ENCODE measurements at regions not wholly inside any gene's neighbourhood (a gene's known extent, or its start where the extent isn't known, plus 50 kb on each side); places are given as distances from the start of the nearest gene placed in this dataset.

GRCh38 chr4:79078339-79078738 lies 139.1 kb upstream of the PAQR3 start:
- no peak for DNase-seq

GRCh38 chr4:79074040-79074439 lies 134.8 kb upstream of the PAQR3 start:
- no peak for DNase-seq

GRCh38 chr4:79073471-79073870 lies 134.2 kb upstream of the PAQR3 start:
- no peak for DNase-seq

- no peak for DNase-seq
Measured at GRCh38 chr4:79065262-79065661, 126.0 kb upstream of the PAQR3 start.

- no peak for DNase-seq
Measured at GRCh38 chr4:79064806-79065205, 125.6 kb upstream of the PAQR3 start.

GRCh38 chr4:79059631-79060399 lies 120.6 kb upstream of the PAQR3 start:
- DNase-seq = no peak

- no peak for DNase-seq
Measured at GRCh38 chr4:79057772-79058171, 118.5 kb upstream of the PAQR3 start.

- no peak for DNase-seq
Measured at GRCh38 chr4:79053754-79054153, 114.5 kb upstream of the PAQR3 start.

- DNase-seq = peak; percentile 88
Measured at GRCh38 chr4:79050541-79050880, 111.3 kb upstream of the PAQR3 start.

GRCh38 chr4:79049840-79050540 lies 110.8 kb upstream of the PAQR3 start:
- DNase-seq = peak; percentile 71

- peak; percentile 43 for DNase-seq
Measured at GRCh38 chr4:79048878-79049277, 109.6 kb upstream of the PAQR3 start.

GRCh38 chr4:79047316-79047715 lies 108.1 kb upstream of the PAQR3 start:
- DNase-seq = peak; percentile 78

GRCh38 chr4:79046016-79046592 lies 106.9 kb upstream of the PAQR3 start:
- peak; percentile 24 for DNase-seq

- DNase-seq = no peak
Measured at GRCh38 chr4:79044141-79044659, 105.0 kb upstream of the PAQR3 start.

- DNase-seq = no peak
Measured at GRCh38 chr4:79043138-79043537, 103.9 kb upstream of the PAQR3 start.

GRCh38 chr4:79042079-79042674 lies 102.9 kb upstream of the PAQR3 start:
- DNase-seq = peak; percentile 74

- no peak for DNase-seq
Measured at GRCh38 chr4:79034544-79034943, 95.3 kb upstream of the PAQR3 start.

GRCh38 chr4:79030973-79031372 lies 91.7 kb upstream of the PAQR3 start:
- peak; percentile 5 for DNase-seq

- DNase-seq = no peak
Measured at GRCh38 chr4:79027656-79028055, 88.4 kb upstream of the PAQR3 start.

GRCh38 chr4:79025170-79025569 lies 85.9 kb upstream of the PAQR3 start:
- no peak for DNase-seq

GRCh38 chr4:79023799-79024770 lies 84.8 kb upstream of the PAQR3 start:
- DNase-seq = no peak

- no peak for DNase-seq
Measured at GRCh38 chr4:79022529-79022928, 83.3 kb upstream of the PAQR3 start.
